PC-3 (cell line): ENCODE measurements at regions not wholly inside any gene's neighbourhood (a gene's known extent, or its start where the extent isn't known, plus 50 kb on each side); places are given as distances from the start of the nearest gene placed in this dataset.
"Not testable (repeated sequence)": the region's sequence is repeated elsewhere in the genome, so short reads cannot be mapped to it uniquely, and the experiment has no call there.

Experiments
- ATAC-seq: fragments of 200-7000 bp; cut with Tn5 transposase; 2 replicates; pipeline ENCODE4 v1.9.1; 2020; ENCODE audit warnings: mild to moderate bottlenecking, moderate library complexity
- BruUV-seq: library from RNA; stranded (reverse); fragments of 400-500 nt; replicated peaks from 2 replicates; lab custom pipeline; 2021; lab: Mats Ljungman, UMichigan
- CTCF ChIA-PET: fragments of 300-600 bp; sonication (Branson Sonifier 250); formaldehyde crosslinking; loops from one replicate; lab custom pipeline; 2022; ENCODE audit warnings: antibody characterized with exemption; lab: Charles Lee
- POLR2A ChIA-PET: fragments of 300-600 bp; sonication (Branson Sonifier 250); formaldehyde crosslinking; loops from one replicate; lab custom pipeline; 2022; ENCODE audit warnings: antibody characterized with exemption; ENCODE audit not compliant: unreplicated experiment; lab: Charles Lee
- DNase-seq: peaks from one replicate; pipeline ENCODE4 v3.0.0-alpha.2; 2015
- H2AFZ ChIP-seq: fragments of 300-600 bp; sonication (generic); 2 replicates; pipeline ENCODE4 v1.6.0; 2016; ENCODE audit warnings: antibody characterized with exemption, low read length
- H3F3A ChIP-seq: fragments of 300-600 bp; sonication (generic); one replicate; pipeline ENCODE4 v1.6.0; 2017; ENCODE audit warnings: antibody characterized with exemption, low read length, control low read depth, mild to moderate bottlenecking; ENCODE audit not compliant: unreplicated experiment
- H3K27ac ChIP-seq: fragments of 300-600 bp; sonication (generic); 2 replicates; pipeline ENCODE4 v1.5.1; 2016; ENCODE audit warnings: mild to moderate bottlenecking, low read length
- H3K27me3 ChIP-seq: fragments of 300-600 bp; sonication (generic); 2 replicates; pipeline ENCODE4 v1.6.1; 2016; ENCODE audit warnings: low read length, mixed read lengths
- H3K36me3 ChIP-seq: fragments of 300-600 bp; sonication (generic); 2 replicates; pipeline ENCODE4 v1.6.1; 2016; ENCODE audit warnings: low read depth, mixed run types, low read length, mixed read lengths
- H3K4me1 ChIP-seq: fragments of 300-600 bp; sonication (generic); 2 replicates; pipeline ENCODE4 v1.5.1; 2016; ENCODE audit warnings: low read length; ENCODE audit not compliant: insufficient read depth
- H3K4me2 ChIP-seq: fragments of 300-600 bp; sonication (generic); 2 replicates; pipeline ENCODE4 v1.6.0; 2016; ENCODE audit warnings: low read length
- H3K4me3 ChIP-seq: fragments of 300-600 bp; sonication (generic); 2 replicates; pipeline ENCODE4 v1.5.1; 2016; ENCODE audit warnings: mild to moderate bottlenecking, low read length, mixed read lengths
- H3K79me2 ChIP-seq: fragments of 300-600 bp; sonication (generic); 2 replicates; pipeline ENCODE4 v1.6.1; 2017; ENCODE audit warnings: low read length, mixed read lengths
- H3K9ac ChIP-seq: fragments of 300-600 bp; sonication (generic); 2 replicates; pipeline ENCODE4 v1.6.0; 2016; ENCODE audit warnings: mild to moderate bottlenecking, low read length
- H3K9me2 ChIP-seq: fragments of 300-600 bp; sonication (generic); replicated peaks from 2 replicates; pipeline ENCODE4 v1.6.1; 2016; ENCODE audit warnings: mixed run types, low read length, mixed read lengths
- H3K9me3 ChIP-seq: fragments of 300-600 bp; sonication (generic); 2 replicates; pipeline ENCODE4 v1.6.1; 2016; ENCODE audit warnings: low read length, mixed read lengths
- H4K20me1 ChIP-seq: fragments of 300-600 bp; sonication (generic); 2 replicates; pipeline ENCODE4 v1.6.1; 2016; ENCODE audit warnings: low read length, mixed read lengths
- EZH2 ChIP-seq: fragments of 300-600 bp; sonication (generic); IDR thresholded peaks from one replicate; pipeline ENCODE4 v1.6.1; 2017; ENCODE audit warnings: antibody characterized with exemption, mild to moderate bottlenecking, low read length; ENCODE audit not compliant: unreplicated experiment
- EZH2phosphoT487 ChIP-seq: fragments of 300-600 bp; sonication (generic); IDR thresholded peaks from 2 replicates; pipeline ENCODE4 v1.6.1; 2018; ENCODE audit warnings: mild to moderate bottlenecking, antibody characterized with exemption, low read length, borderline replicate concordance
- intact Hi-C: fragments of 100-400 bp; cut with micrococcal nuclease; formaldehyde crosslinking; loops from 2 replicates; pipeline ENCODE4 v1.9.0; 2023
- TF ChIP-seq, protein P1 (sequence below): fragments of 300-600 bp; sonication (generic); conservative IDR thresholded peaks from 2 replicates; pipeline ENCODE4 v1.5.1; 2017; ENCODE audit warnings: antibody characterized with exemption, low read depth, mild to moderate bottlenecking, low read length

DNA sequence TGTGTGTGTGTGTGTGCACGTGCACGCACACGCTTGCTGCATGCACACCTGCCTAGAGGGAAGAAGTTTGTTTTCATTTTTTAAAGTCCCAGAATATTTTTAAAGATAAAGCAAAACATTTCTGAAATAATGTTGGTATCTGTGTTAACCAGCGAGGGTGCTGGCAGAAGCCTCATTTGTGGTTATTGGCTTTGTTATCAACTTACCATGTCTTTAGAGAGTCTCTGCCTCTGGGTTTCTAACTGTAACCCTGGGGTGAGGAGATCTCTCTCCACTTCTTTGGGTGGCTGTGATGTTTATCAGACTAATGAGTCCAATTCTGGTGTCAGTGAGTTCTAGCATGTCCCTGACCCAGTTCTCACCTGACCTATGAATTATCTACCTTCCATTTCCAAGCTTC is 927.6 kb upstream of the FANCL start:
- Histone ChIP-seq H3K4me3 (no peak overlapping the region), H3K27me3 (peaks cover 29% of the 10 kb centered on the region), H3K36me3 (no peaks in the 10 kb centered on the region), H3K4me1 (no peaks in the 10 kb centered on the region), H4K20me1 (no peaks in the 10 kb centered on the region), H3K79me2 (no peaks in the 10 kb centered on the region), H3K9ac (no peak overlapping the region), H3K27ac (no peak overlapping the region), H3K9me2 (no peaks in the 10 kb centered on the region), H2AFZ (no peak overlapping the region), H3F3A (no peaks in the 10 kb centered on the region), H3K4me2 (no peak overlapping the region), H3K9me3 (no peaks in the 10 kb centered on the region)
- no TSS peak for BruUV-seq
- ATAC-seq (no peak), DNase-seq (no peak)
- intact Hi-C loops: no loop called here
- TF ChIP-seq EZH2phosphoT487 (no peak), EZH2 (no peak)
- TF ChIP-seq, protein P1, sequence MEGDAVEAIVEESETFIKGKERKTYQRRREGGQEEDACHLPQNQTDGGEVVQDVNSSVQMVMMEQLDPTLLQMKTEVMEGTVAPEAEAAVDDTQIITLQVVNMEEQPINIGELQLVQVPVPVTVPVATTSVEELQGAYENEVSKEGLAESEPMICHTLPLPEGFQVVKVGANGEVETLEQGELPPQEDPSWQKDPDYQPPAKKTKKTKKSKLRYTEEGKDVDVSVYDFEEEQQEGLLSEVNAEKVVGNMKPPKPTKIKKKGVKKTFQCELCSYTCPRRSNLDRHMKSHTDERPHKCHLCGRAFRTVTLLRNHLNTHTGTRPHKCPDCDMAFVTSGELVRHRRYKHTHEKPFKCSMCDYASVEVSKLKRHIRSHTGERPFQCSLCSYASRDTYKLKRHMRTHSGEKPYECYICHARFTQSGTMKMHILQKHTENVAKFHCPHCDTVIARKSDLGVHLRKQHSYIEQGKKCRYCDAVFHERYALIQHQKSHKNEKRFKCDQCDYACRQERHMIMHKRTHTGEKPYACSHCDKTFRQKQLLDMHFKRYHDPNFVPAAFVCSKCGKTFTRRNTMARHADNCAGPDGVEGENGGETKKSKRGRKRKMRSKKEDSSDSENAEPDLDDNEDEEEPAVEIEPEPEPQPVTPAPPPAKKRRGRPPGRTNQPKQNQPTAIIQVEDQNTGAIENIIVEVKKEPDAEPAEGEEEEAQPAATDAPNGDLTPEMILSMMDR: no peak
- ChIA-PET POLR2A (no interaction called here), CTCF (no interaction called here)

DNA sequence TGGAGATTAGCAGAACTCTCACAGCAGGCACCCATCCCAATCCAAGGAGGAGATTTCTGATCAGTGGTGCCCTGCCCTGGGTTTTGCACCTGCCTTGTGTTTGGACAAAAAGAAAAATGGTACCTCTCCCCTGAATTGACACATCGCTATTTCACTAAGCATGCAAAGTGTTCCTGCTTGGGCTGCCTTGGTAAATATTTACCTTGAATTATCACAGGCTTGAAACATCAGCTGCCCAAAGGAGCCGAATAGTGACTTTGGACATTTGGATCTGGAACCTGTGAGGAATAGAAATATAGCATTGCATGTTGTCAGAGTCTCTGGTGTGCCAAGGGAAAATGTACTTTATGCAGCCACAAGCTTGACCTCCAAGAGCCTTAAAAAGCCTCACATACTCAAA is 926.4 kb upstream of the FANCL start:
- Histone ChIP-seq H2AFZ (no peak overlapping the region), H3K4me1 (no peaks in the 10 kb centered on the region), H3K27ac (no peak overlapping the region), H3K9me3 (no peaks in the 10 kb centered on the region), H3K79me2 (no peaks in the 10 kb centered on the region), H3K9me2 (no peaks in the 10 kb centered on the region), H3K4me2 (no peak overlapping the region), H3K9ac (no peak overlapping the region), H3K36me3 (no peaks in the 10 kb centered on the region), H3K27me3 (peaks cover 24% of the 10 kb centered on the region), H4K20me1 (no peaks in the 10 kb centered on the region), H3F3A (no peaks in the 10 kb centered on the region), H3K4me3 (no peak overlapping the region)
- TF ChIP-seq EZH2: no peak
- TF ChIP-seq, protein P1: no peak
- TF ChIP-seq EZH2phosphoT487: no peak
- no TSS peak for BruUV-seq
- no peak for ATAC-seq
- no peak for DNase-seq
- ChIA-PET CTCF (no interaction called here), POLR2A (no interaction called here)
- intact Hi-C loops: no loop called here

DNA sequence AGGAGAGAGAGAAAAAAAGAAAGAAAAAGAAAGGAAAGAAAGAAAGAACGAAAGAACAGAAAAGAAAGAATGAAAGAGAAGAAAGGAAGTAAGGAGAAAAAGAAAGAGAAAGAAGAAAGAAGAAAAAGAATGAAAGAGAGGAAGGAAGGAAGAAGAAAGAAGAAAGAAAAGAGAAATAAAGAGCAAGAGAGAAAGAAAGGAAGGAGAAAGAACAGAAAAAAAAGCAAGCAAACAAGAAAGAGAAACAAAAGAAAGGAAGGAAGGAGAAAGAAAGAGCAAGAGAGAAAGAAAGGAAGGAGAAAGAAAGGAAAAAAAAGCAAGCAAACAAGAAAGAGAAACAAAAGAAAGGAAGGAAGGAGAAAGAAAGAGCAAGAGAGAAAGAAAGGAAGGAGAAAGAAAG is 916.8 kb upstream of the FANCL start:
- peaks cover 18% of the 10 kb centered on the region for H3K27me3 ChIP-seq
- BruUV-seq, DNase-seq, POLR2A ChIA-PET, H3K36me3 ChIP-seq, H3K79me2 ChIP-seq, H3K4me3 ChIP-seq, H3F3A ChIP-seq, H3K9ac ChIP-seq, H3K9me2 ChIP-seq, H3K4me2 ChIP-seq, intact Hi-C loops, H3K9me3 ChIP-seq, H3K4me1 ChIP-seq, H3K27ac ChIP-seq, CTCF ChIA-PET, ATAC-seq, H2AFZ ChIP-seq, H4K20me1 ChIP-seq: not testable (repeated sequence)
